Central memory CD8-positive, alpha-beta T cell (primary cell): ENCODE measurements at regions not wholly inside any gene's neighbourhood (a gene's known extent, or its start where the extent isn't known, plus 50 kb on each side); places are given as distances from the start of the nearest gene placed in this dataset.
"Not testable (repeated sequence)": the region's sequence is repeated elsewhere in the genome, so short reads cannot be mapped to it uniquely, and the experiment has no call there.

ENCODE experiments used
- ATAC-seq: fragments of 150-1000 bp; cut with Tn5 transposase; replicated peaks from 2 replicates; pipeline ENCODE4 v1.10.0; 2022; ENCODE audit warnings: mild to moderate bottlenecking, moderate FRiP score, moderate number of reproducible peaks; ENCODE audit not compliant: poor library complexity, severe bottlenecking; ENCODE audit errors: extremely low read depth
- DNase-seq, 2 donors: peaks; one replicate each; pipeline ENCODE4 v3.0.0; 2021; ENCODE audit warnings: low spot score in 2 of 2
- H3K27ac Mint-ChIP-seq: one replicate; pipeline ENCODE4 v1.8.0; 2022; ENCODE audit warnings: low read depth, mild to moderate bottlenecking, moderate library complexity, mixed read lengths
- H3K27me3 Mint-ChIP-seq: one replicate; pipeline ENCODE4 v1.8.0; 2022; ENCODE audit warnings: mixed read lengths
- H3K36me3 Mint-ChIP-seq: one replicate; pipeline ENCODE4 v1.8.0; 2022; ENCODE audit warnings: mild to moderate bottlenecking, moderate library complexity, mixed read lengths; ENCODE audit not compliant: insufficient read depth
- H3K4me1 Mint-ChIP-seq: one replicate; pipeline ENCODE4 v1.8.0; 2022; ENCODE audit warnings: mixed read lengths
- H3K4me3 Mint-ChIP-seq: one replicate; pipeline ENCODE4 v1.8.0; 2022; ENCODE audit warnings: mild to moderate bottlenecking, moderate library complexity, mixed read lengths
- H3K9me3 Mint-ChIP-seq: one replicate; pipeline ENCODE4 v1.8.0; 2022; ENCODE audit warnings: mixed read lengths

DNA sequence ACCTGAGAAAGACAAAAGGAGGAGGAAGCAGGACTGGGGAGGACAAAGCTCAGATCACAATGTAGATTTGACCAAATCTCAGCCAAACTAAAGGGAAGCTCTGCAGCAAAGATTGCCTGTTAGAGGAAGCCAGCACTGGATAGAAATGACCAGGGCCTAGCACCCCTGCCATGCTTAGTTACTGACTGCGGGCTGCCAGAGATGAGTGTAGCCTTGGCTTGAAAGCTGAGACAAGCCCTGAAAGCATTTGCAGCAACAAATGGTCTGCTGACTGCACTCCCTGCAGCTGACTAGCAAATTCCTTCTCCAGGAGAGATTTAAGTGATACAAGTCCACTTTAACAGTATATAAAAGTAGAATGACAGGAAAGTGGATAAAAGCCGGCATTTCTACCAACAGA lies 140.9 kb upstream of the CRIM1 start:
- H3K4me3 Mint-ChIP-seq: no peak overlapping the region
- no peaks in the 10 kb centered on the region for H3K4me1 Mint-ChIP-seq
- H3K9me3 Mint-ChIP-seq: peaks cover 5% of the 10 kb centered on the region
- ATAC-seq: no peak
- DNase-seq: no peak
- no peaks in the 10 kb centered on the region for H3K27me3 Mint-ChIP-seq
- H3K27ac Mint-ChIP-seq: no peak overlapping the region
- no peaks in the 10 kb centered on the region for H3K36me3 Mint-ChIP-seq

DNA sequence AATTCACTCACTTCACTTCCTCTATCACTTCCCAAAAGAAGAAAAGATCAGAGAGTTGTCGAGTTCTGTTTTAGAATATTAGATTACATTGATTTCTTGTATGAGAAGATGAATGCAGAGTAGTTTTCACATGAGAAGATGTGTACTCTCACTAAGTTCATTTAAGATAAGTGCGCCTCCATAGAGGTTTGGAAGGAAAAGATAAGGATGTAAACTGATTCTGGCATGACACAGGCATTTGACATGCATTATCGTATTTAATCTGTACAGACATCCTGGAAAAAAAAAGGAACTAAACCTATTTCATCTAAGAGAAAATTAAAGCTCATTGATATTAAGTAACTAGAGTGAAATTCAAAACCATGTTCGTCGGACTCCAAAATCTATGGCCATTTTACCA lies 152.2 kb upstream of the CRIM1 start:
- ATAC-seq (no peak), DNase-seq (no peak)
- H3K4me3 Mint-ChIP-seq: no peak overlapping the region
- H3K4me1 Mint-ChIP-seq: no peaks in the 10 kb centered on the region
- H3K27me3 Mint-ChIP-seq: no peaks in the 10 kb centered on the region
- no peaks in the 10 kb centered on the region for H3K9me3 Mint-ChIP-seq
- no peak overlapping the region for H3K27ac Mint-ChIP-seq
- H3K36me3 Mint-ChIP-seq: no peaks in the 10 kb centered on the region

DNA sequence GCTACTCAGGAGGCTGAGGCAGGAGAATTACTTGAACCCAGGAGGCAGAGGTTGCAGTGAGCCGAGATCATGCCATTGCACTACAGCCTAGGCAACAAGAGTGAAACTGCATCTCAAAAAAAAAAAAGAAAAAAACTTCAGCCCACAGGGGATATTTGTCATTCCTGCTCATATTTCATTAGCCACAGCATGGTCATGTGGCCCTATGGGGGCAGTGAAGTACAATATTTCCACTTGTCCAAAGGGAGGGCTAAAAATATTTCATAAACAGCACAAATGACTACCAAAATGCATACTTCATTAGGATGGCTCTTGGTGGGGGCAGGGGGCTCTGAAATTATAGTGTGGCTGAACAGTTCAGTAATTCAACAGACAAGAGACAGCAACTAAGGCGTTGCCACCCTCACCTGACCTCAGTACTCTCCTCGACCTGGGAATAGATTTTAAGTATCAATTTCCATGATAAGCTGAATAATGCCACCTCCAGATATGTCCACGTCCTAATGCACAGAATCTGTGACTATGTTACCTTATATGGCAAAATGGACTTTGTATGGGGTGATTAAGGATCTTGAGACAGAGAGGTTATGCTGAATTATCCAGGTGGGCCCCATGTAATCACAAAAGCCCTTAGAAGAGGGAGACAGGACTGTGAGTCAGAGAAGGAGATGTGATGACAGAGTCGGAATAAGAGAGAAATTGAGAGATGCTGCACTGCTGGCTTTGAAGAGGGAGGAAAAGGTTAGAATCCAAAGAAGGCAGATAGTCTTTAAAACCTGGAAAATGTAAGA lies 158.2 kb upstream of the CRIM1 start:
- DNase-seq: no peak
- Mint-ChIP-seq H3K4me1 (no peaks in the 10 kb centered on the region), H3K4me3 (no peak overlapping the region)

DNA sequence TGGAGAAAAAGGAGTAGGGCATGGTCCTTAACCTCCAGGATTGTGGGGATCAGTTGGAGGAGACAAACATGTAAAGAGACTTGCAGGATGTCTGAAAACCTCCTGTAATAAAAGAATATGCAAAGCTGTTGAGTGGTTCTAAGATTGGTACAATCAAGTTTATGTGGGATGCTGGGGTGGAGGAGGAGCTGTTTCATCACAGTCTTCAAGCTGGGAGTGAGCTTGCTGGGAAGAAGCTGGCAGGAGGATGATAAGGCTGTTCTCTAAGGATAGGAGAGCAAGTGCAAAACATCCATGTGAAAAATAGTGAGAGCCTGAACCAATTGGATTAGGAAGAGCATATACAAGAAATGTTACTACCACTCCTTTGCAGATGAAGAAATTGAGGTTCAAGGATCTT lies 161.9 kb upstream of the CRIM1 start:
- Mint-ChIP-seq H3K36me3 (no peaks in the 10 kb centered on the region), H3K27ac (no peak overlapping the region), H3K4me1 (no peaks in the 10 kb centered on the region), H3K27me3 (no peaks in the 10 kb centered on the region), H3K9me3 (no peaks in the 10 kb centered on the region), H3K4me3 (no peak overlapping the region)
- ATAC-seq (no peak), DNase-seq (no peak)

More for the DNA sequence above, 158.2 kb upstream of the CRIM1 start:
- no peak for ATAC-seq
- Mint-ChIP-seq H3K9me3 (no peaks in the 10 kb centered on the region), H3K27ac (no peak overlapping the region), H3K27me3 (no peaks in the 10 kb centered on the region), H3K36me3 (no peaks in the 10 kb centered on the region)

DNA sequence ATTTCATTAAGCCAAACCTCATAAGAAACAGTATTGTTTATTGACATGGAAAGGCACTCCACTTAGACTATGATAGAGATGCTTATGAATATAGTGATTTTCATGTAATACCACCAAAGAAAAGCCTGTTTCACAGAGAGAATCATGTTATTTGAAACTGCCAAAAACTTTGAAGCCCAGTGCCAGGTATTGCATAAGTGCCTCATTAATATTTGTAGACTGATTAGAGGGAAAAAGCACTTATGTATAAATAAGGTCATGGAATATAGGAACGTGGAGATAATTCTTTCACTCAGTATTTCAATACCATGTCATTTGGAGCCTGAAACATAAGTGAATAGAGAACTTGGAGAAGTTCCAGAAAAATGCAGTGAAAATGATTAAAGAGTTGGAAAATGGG lies 162.6 kb upstream of the CRIM1 start:
- no peak for ATAC-seq
- H3K36me3 Mint-ChIP-seq: no peaks in the 10 kb centered on the region

DNA sequence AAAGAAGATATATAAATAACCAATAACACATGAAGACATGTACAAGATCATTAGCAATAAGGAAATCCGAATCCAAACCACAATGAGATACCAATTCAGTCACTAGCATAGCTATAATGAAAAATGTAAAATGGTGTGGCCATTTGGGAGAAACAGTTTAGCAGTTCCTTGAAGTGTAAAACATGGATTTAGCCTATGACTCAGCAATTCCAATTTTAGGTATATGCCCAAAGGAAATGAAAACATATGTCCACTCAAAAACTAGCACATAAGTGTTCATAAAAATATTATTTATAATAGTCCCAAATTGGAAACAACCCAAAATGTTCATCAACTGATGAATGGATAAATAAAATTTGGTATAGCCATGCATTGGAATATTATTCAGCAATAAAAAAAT lies 165.5 kb upstream of the CRIM1 start:
- ATAC-seq: no peak
- no peak for DNase-seq
- H3K36me3 Mint-ChIP-seq: peaks cover 2% of the 10 kb centered on the region
- H3K9me3 Mint-ChIP-seq: no peaks in the 10 kb centered on the region
- no peak overlapping the region for H3K27ac Mint-ChIP-seq
- H3K27me3 Mint-ChIP-seq: no peaks in the 10 kb centered on the region
- no peak overlapping the region for H3K4me3 Mint-ChIP-seq
- H3K4me1 Mint-ChIP-seq: no peaks in the 10 kb centered on the region

More for the DNA sequence above, 162.6 kb upstream of the CRIM1 start:
- H3K9me3 Mint-ChIP-seq: no peaks in the 10 kb centered on the region
- H3K4me1 Mint-ChIP-seq: no peaks in the 10 kb centered on the region
- H3K4me3 Mint-ChIP-seq: no peak overlapping the region
- DNase-seq: no peak
- no peaks in the 10 kb centered on the region for H3K27me3 Mint-ChIP-seq
- no peak overlapping the region for H3K27ac Mint-ChIP-seq

DNA sequence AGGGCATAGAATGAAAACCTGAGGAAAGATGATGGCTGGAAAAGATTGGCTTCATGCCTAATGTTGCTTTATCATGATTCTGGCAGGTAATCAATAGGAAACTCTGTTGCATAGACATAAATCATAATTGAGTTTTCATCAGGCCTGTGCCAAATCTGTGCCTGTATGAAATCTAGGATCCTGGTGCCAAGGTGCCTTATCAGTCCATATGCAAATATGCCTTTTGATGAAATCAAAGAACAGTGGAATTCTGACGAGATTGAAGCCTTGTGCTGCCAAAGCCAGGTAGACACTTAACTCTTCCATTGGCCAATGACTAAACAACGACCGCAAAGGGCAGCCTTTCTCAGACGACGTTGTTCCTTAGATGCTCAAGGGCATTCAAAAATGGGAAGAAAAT lies 170.0 kb upstream of the CRIM1 start:
- Mint-ChIP-seq H3K27me3 (no peaks in the 10 kb centered on the region), H3K4me1 (no peaks in the 10 kb centered on the region), H3K9me3 (no peaks in the 10 kb centered on the region), H3K4me3 (no peak overlapping the region), H3K36me3 (peaks cover 2% of the 10 kb centered on the region), H3K27ac (no peak overlapping the region)
- DNase-seq: no peak
- ATAC-seq: no peak

DNA sequence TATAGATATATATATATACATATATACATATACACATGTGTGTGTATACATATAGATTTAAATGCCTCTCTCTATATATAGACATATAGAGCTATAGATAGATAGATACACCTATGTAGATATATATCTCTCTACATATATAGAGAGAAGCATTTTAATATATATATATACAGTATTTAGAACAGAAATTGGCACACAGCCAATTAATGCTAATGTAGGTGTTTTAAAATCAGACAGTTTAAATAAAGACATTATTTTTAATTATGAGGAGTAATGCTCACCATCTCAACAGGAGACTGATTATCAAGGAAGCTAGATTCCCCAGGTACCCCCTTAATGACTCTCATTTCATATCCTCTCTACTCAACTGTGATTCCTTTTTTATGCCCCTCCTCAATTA lies 170.7 kb upstream of the CRIM1 start:
- H3K4me1 Mint-ChIP-seq: no peaks in the 10 kb centered on the region
- DNase-seq (no peak), ATAC-seq (no peak)
- no peaks in the 10 kb centered on the region for H3K9me3 Mint-ChIP-seq
- H3K27ac Mint-ChIP-seq: no peak overlapping the region
- peaks cover 2% of the 10 kb centered on the region for H3K36me3 Mint-ChIP-seq
- no peak overlapping the region for H3K4me3 Mint-ChIP-seq
- no peaks in the 10 kb centered on the region for H3K27me3 Mint-ChIP-seq

DNA sequence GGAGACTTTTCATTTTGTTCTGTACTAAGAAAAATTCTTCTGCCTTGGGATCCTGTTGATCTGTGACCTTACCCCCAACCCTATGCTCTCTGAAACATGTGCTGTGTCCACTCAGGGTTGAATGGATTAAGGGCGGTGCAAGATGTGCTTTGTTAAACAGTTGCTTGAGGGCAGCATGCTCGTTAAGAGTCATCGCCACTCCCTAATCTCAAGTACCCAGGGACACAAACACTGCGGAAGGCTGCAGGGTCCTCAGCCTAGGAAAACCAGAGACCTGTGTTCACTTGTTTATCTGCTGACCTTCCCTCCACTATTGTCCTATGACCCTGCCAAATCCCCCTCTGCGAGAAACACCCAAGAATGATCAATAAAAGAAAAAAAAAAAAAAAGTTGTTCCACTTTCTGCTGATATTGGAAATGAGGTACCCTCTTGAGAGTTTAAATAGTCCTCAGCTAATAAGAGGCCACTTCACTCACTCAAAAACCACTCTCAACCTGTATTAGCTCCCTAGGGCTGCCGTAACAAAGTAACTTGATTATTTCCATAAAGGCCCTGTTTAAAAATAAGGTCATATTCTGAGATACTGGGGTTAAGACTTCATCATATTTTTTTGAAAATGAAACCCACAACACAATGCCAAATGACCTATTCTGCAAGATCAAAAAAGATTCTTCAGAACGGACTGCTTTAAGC lies 174.6 kb upstream of the CRIM1 start:
- not testable (repeated sequence) for H3K4me1 Mint-ChIP-seq, H3K9me3 Mint-ChIP-seq, ATAC-seq

DNA sequence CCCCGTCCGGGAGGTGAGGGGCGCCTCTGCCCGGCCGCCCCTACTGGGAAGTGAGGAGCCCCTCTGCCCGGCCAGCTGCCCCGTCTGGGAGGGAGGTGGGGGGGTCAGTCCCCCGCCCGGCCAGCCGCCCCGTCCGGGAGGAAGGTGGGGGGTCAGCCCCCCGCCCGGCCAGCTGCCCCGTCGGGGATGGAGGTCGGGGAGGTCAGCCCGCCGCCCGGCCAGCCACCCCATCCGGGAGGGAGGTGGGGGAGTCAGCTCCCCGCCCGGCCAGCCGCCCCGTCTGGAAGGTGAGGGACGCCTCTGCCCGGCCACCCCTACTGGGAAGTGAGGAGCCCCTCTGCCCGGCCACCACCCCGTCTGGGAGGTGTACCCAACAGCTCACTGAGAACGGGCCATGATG lies 175.3 kb upstream of the CRIM1 start:
- H3K27ac Mint-ChIP-seq, H3K36me3 Mint-ChIP-seq, DNase-seq, H3K4me3 Mint-ChIP-seq, ATAC-seq, H3K4me1 Mint-ChIP-seq, H3K9me3 Mint-ChIP-seq, H3K27me3 Mint-ChIP-seq: not testable (repeated sequence)

More for the DNA sequence above, 174.6 kb upstream of the CRIM1 start:
- DNase-seq, H3K27me3 Mint-ChIP-seq, H3K4me3 Mint-ChIP-seq, H3K27ac Mint-ChIP-seq, H3K36me3 Mint-ChIP-seq: not testable (repeated sequence)

DNA sequence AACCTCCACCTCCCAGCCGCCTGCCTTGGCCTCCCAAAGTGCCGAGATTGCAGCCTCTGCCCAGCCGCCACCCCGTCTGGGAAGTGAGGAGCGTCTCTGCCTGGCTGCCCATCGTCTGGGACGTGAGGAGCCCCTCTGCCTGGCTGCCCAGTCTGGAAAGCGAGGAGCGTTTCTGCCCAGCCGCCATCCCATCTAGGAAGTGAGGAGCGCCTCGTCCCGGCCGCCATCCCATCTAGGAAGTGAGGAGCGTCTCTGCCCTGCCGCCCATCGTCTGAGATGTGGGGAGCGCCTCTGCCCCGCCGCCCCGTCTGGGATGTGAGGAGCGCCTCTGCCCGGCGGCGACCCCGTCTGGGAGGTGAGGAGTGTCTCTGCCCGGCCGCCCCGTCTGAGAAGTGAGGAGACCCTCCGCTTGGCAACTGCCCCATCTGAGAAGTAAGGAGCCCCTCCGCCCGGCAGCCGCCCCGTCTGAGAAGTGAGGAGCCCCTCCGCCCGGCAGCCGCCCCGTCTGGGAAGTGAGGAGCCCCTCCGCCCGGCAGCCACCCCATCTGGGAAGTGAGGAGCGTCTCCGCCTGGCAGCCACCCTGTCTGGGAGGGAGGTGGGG lies 175.8 kb upstream of the CRIM1 start:
- not testable (repeated sequence) for DNase-seq, H3K36me3 Mint-ChIP-seq, ATAC-seq, H3K4me1 Mint-ChIP-seq, H3K27me3 Mint-ChIP-seq, H3K27ac Mint-ChIP-seq, H3K4me3 Mint-ChIP-seq, H3K9me3 Mint-ChIP-seq

DNA sequence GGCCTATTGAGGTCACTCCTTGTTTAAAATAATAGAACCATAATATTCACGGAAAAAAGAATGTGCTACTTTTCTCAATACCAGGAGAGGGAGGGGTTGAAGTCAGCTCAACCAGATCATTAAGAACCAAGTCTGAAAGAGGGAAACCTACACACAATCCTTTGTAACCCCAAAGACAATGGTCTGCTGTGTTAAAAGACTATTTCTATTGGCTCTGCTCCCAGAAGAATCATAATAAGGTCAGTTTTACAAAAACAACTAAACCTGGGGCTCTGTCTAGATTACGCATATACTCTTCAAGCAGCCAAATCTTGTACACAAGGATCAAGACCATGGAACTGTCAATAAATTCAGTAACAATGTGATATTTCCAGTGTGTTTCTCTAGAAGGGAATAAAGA lies 177.2 kb upstream of the CRIM1 start:
- no peaks in the 10 kb centered on the region for H3K4me1 Mint-ChIP-seq
- DNase-seq: no peak
- no peaks in the 10 kb centered on the region for H3K27me3 Mint-ChIP-seq
- no peak overlapping the region for H3K4me3 Mint-ChIP-seq
- no peak for ATAC-seq
- H3K27ac Mint-ChIP-seq: no peak overlapping the region
- H3K36me3 Mint-ChIP-seq: no peaks in the 10 kb centered on the region
- no peaks in the 10 kb centered on the region for H3K9me3 Mint-ChIP-seq

DNA sequence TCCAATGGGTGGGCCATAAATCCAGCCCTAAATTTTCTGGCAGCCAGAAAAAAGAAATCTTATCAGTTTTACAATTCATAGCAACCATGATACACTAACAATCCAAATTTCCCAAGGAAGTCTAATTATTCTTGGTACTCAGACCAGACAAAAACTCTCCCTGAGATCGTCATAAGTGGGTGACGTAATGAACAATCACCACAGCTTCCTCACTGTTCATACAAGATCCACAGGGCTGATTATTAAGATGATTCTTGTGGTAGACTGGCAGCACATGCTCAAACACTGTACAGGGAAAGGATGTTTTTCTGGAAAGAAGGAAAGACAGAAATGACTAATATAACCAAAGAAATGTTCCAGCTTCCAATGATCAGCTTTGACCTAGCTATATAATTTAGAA lies 178.3 kb upstream of the CRIM1 start:
- ATAC-seq (no peak), DNase-seq (no peak)
- Mint-ChIP-seq H3K27ac (no peak overlapping the region), H3K4me1 (no peaks in the 10 kb centered on the region), H3K4me3 (no peak overlapping the region), H3K9me3 (no peaks in the 10 kb centered on the region), H3K36me3 (no peaks in the 10 kb centered on the region), H3K27me3 (no peaks in the 10 kb centered on the region)
